Cerebellar nuclear complex (tissue), 1 donor: ENCODE measurements at regions not wholly inside any gene's neighbourhood (a gene's known extent, or its start where the extent isn't known, plus 50 kb on each side); places are given as distances from the start of the nearest gene placed in this dataset.

ENCODE experiments used
- DNase-seq, 2 experiments: peaks; one replicate each; lab custom pipeline; 2025; lab: John Stamatoyannopoulos, UW

DNA sequence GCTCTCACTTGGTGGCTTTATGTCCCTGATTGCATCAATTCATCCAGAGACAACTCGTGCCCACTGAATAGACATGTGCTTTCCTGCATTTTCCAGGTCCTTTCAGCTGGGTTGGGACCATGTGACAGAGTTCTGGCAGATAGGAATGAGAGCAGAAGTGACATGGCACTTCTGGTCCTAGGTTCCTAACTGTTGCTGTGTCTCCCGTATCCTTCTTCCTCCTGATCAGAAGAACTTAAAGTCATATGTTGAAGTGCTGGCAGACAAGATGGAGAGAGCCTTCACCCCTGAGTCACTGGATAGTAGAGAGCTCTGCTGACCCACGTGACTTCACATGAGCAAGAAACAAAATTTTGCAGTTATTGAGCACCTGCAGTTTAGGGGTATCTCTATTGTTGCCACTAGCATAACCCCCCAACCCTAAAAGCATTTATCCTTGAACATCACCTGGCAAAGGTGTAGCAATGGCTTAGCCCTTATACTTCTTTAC is 80.0 kb downstream of the NREP start:
- no peak for DNase-seq

DNA sequence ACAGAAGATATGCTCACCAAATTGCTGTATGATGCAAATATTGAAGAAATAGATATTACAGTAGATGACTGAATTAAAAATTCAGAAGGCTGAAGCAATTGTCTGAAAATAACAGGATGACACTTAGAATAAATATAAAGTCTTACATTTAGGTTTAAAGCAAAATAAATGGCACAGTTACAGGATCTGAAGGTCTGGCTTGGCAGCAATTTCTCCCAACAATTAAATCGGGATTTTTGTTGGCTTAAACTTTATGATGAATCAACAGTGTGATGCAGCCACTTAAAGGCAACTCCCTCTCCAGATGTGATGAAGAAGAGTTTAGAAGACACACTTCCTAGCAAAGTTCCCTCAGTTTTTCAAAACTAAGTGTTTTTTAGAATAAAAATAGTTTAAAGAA is 80.5 kb downstream of the NREP start:
- no peak for DNase-seq

GRCh38 chr5:111675201-111675934 is 81.6 kb downstream of the NREP start:
- DNase-seq, result no peak

DNA sequence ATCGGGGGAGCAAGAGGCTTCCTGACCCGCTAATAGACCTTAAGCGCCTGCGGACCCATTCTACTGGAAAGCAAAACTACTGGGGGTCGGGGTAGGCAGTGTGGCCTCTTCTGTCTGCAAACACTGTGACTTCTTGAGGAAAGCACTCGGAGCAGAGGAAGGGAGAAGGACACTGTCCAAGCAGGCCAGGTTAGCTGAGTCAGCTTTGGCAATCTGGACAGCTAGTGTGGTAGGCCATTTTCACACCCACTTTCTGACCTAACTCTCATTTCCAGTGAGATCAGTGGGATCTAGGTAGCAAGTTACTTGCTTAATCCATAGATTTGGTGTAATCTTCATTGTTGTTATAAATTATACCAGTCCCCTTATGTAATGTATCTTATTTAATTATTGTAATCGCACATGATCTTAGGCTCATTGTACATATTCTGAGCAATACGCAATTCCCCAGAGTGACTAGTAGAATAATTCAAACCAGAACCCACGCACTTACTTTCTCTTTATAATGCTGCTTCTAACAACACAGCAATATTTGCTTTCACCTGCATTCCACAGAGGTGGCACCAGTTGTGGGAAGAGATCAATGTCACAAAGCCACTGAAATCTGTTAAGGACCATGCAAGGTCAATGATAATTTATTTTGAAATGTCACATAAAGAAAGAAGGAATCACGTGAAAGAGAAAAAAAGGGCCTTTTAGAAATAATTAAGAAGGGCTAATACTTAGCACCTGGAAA is 82.9 kb downstream of the NREP start:
- no peak for DNase-seq

GRCh38 chr5:111672099-111672498 is 84.9 kb downstream of the NREP start:
- no peak for DNase-seq

- DNase-seq, result no peak
Observed at GRCh38 chr5:111670826-111671492, 86.0 kb downstream of the NREP start.

- DNase-seq, result no peak
Observed at GRCh38 chr5:111668477-111669414, 88.2 kb downstream of the NREP start.

GRCh38 chr5:111667128-111667736 is 89.8 kb downstream of the NREP start:
- no peak for DNase-seq

GRCh38 chr5:111656580-111656979 is 100.4 kb downstream of the NREP start:
- DNase-seq, result no peak

GRCh38 chr5:111655169-111655924 is 101.6 kb downstream of the NREP start:
- DNase-seq, result no peak

DNA sequence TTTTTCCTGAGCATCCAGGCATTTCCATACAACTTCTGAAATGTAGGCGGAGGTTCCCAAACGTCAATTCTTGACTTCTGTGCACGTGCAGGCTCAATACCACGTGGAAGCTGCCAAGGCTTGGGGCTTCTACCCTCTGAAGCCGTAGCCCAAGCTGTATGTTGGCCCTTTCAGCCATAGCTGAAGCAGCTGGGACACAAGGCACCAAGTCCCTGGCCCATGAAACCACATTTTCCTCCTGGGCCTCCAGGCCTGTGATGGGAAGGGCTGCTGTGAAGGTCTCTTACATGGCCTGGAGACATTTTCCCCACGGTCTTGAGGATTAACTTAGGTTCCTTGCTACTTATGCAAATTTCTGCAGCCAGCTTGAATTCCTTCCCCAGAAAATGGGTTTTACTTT is 103.6 kb downstream of the NREP start:
- DNase-seq, result no peak

GRCh38 chr5:111649516-111649915 is 107.5 kb downstream of the NREP start:
- no peak for DNase-seq

GRCh38 chr5:111645303-111645838 is 111.6 kb downstream of the NREP start:
- no peak for DNase-seq

GRCh38 chr5:111643499-111643898 is 113.5 kb downstream of the NREP start:
- DNase-seq, result no peak

GRCh38 chr5:111641533-111642233 is 115.3 kb downstream of the NREP start:
- DNase-seq, result no peak

GRCh38 chr5:111639912-111640311 is 117.1 kb downstream of the NREP start:
- DNase-seq, result no peak

DNA sequence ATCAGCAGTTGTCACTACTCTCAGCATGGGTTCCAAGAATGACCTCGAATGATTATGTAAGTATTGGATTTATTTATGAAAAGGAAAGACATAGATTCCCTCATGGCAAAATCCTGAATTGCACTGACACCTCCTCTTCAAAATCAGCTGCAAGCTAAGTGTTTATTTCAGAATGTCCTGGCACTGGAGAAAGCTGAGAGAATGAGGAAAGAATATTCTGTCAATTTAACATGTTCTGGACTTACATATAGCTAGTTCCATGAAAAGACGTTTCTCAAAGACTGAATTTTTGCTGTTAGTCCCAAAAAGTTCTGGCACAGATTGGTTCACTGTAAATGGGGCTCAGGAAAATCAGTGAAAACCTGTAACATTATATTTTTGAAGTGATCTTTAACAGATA is 120.3 kb downstream of the NREP start:
- DNase-seq, result no peak

DNA sequence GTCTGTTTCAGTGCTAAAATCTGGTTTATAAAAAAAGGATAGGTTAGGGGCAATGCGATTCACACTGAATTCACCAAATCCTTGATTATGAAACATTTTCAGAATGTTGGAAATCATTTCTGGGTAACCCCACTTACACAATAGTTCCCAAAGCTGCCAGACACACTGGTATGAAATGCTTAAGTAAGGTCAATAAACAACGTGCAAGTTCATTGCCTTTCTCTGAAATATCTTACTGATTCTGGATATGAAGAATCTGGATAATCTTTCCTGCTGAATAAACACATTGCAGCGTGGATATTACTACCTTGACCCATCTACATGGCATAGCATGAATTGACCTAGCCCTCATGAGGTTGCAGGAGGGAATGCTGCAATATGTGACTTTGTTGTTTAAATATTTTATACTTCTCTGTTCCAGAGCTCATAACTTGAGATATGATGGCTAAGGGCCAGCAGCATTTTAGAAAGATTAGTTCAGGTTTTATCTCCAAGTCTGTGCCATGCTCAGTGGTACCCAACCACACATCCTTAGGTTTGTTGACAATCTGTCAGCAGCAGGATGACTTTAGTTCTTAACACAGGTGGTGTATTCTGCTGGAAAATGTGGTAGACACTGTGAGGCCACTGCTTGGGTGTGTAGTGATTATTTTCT is 121.0 kb downstream of the NREP start:
- no peak for DNase-seq
